ENCODE measurements at regions not wholly inside any gene's neighbourhood (a gene's known extent, or its start where the extent isn't known, plus 50 kb on each side); places are given as distances from the start of the nearest gene placed in this dataset.
"Not testable (repeated sequence)": the region's sequence is repeated elsewhere in the genome, so short reads cannot be mapped to it uniquely, and the experiment has no call there.

- no peak for DNase-seq
These were observed 228.9 kb upstream of the FAM78B start for GRCh38 chr1:166395729-166396128.

GRCh38 chr1:166409253-166410082 lies 242.7 kb upstream of the FAM78B start:
- DNase-seq = not testable (repeated sequence)

- no peak for DNase-seq
These were observed 243.2 kb upstream of the FAM78B start for GRCh38 chr1:166410083-166410385.

GRCh38 chr1:166416831-166417230 lies 250.0 kb upstream of the FAM78B start:
- DNase-seq = not testable (repeated sequence)

- no peak for DNase-seq
These were observed 251.6 kb upstream of the FAM78B start for GRCh38 chr1:166418344-166418933.

- not testable (repeated sequence) for DNase-seq
These were observed 255.8 kb upstream of the FAM78B start for GRCh38 chr1:166422586-166422985.

- peak; percentile 2 for DNase-seq
These were observed 265.9 kb upstream of the FAM78B start for GRCh38 chr1:166432655-166433054.

GRCh38 chr1:166433404-166434304 lies 266.9 kb upstream of the FAM78B start:
- DNase-seq = not testable (repeated sequence)

- no peak for DNase-seq
These were observed 290.9 kb upstream of the FAM78B start for GRCh38 chr1:166457700-166458099.

GRCh38 chr1:166464333-166464732 lies 297.5 kb upstream of the FAM78B start:
- no peak for DNase-seq

- no peak for DNase-seq
These were observed 303.2 kb upstream of the FAM78B start for GRCh38 chr1:166470014-166470413.

GRCh38 chr1:166470441-166470840 lies 303.6 kb upstream of the FAM78B start:
- no peak for DNase-seq

GRCh38 chr1:166471359-166471758 lies 304.6 kb upstream of the FAM78B start:
- DNase-seq = no peak

GRCh38 chr1:166479052-166479631 lies 312.3 kb upstream of the FAM78B start:
- peak; percentile 25 for DNase-seq

- DNase-seq = no peak
These were observed 317.7 kb upstream of the FAM78B start for GRCh38 chr1:166484471-166484870.

GRCh38 chr1:166484871-166485270 lies 318.1 kb upstream of the FAM78B start:
- DNase-seq = no peak

GRCh38 chr1:166485620-166486019 lies 318.8 kb upstream of the FAM78B start:
- DNase-seq = no peak

GRCh38 chr1:166488327-166488726 lies 321.5 kb upstream of the FAM78B start:
- DNase-seq = no peak

GRCh38 chr1:166489356-166489669 lies 322.5 kb upstream of the FAM78B start:
- no peak for DNase-seq

- DNase-seq = peak; percentile 73
These were observed 323.1 kb upstream of the FAM78B start for GRCh38 chr1:166489670-166490436.

GRCh38 chr1:166490437-166490991 lies 323.7 kb upstream of the FAM78B start:
- no peak for DNase-seq

- not testable (repeated sequence) for DNase-seq
These were observed 327.0 kb upstream of the FAM78B start for GRCh38 chr1:166493765-166494164.
